NT2/D1 (cell line): ENCODE measurements at regions not wholly inside any gene's neighbourhood (a gene's known extent, or its start where the extent isn't known, plus 50 kb on each side); places are given as distances from the start of the nearest gene placed in this dataset.

Experiments
- SUZ12 ChIP-seq: IDR thresholded peaks from 2 replicates; pipeline ENCODE4 v1.6.1; 2011; ENCODE audit not compliant: insufficient read length, insufficient read depth; ENCODE audit errors: extremely low read depth
- ZNF274 ChIP-seq: IDR thresholded peaks from 2 replicates; pipeline ENCODE4 v1.6.1; 2011; ENCODE audit warnings: mild to moderate bottlenecking, low read depth, low read length

- TF ChIP-seq SUZ12 (no peak), ZNF274 (no peak)
Observed at GRCh38 chr16:85173146-85173980, 61.1 kb upstream of the CIBAR2 start.
